DMS53 treated with DMSO at 0.1 percent for 48 hours (cell line): ENCODE measurements at regions not wholly inside any gene's neighbourhood (a gene's known extent, or its start where the extent isn't known, plus 50 kb on each side); places are given as distances from the start of the nearest gene placed in this dataset.

ENCODE experiments used
- DNase-seq: peaks from one replicate; lab custom pipeline; 2025; ENCODE audit not compliant: unreplicated experiment; lab: John Stamatoyannopoulos, UW

GRCh38 chr16:85187886-85188285 is 75.6 kb upstream of the CIBAR2 start:
- no peak for DNase-seq

DNA sequence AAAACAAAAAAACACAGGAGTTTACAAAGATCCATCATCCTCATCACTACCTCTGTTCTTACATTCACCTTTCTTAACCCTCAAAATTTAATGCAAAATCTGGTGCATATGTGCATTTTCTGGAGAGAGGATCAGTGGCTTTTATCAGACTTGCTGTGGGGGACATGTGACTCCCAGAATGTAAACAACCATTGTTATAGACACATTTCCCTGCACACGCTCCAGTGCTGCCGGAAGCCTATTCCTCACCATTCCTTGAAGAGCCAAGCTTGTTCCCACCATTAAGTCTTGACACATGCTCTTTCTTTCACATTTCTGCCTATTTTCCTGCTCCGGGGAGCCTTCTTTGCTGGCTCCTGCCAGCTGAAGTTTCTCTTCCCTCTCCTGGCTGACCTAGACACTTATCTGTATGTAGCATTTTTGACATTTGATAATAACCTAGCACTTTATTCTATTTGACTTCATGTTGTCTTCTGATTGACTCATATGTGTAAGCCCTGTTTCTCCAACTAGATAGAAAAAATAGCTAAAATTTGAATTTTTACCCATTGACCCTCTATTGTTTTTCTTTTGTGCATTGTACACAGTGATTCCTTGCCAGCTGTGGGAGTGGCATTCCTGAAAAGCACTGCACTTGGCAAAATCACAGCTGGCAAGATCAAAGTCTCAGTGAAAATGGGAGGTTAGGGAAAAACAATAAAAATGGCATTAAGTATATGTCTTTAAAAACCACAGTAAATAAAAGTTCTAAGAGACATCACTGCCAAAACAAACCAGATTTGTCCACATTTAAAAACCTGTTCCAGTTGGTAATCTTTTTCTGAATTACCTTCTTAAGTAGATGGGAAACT is 76.8 kb upstream of the CIBAR2 start:
- DNase-seq, result no peak

DNA sequence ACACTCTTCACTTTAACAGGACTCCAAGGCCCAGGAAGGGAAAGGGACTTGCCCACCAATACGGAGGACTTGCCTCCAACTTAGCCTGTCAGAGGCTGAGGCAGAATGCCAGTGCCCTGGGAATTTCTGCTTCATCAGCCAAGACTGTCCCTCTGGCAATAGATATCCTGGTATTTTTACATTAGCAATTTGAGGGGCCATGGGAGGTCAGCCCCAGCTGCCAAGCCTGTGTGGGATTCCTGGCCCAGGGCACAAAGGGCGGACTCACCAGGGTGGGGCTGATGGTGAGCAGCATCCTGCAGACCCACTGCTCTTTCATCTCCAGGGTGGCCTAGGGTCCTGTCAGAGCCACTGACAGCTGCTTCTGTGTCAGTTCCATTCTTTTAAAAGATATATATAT is 78.3 kb upstream of the CIBAR2 start:
- DNase-seq, result no peak

DNA sequence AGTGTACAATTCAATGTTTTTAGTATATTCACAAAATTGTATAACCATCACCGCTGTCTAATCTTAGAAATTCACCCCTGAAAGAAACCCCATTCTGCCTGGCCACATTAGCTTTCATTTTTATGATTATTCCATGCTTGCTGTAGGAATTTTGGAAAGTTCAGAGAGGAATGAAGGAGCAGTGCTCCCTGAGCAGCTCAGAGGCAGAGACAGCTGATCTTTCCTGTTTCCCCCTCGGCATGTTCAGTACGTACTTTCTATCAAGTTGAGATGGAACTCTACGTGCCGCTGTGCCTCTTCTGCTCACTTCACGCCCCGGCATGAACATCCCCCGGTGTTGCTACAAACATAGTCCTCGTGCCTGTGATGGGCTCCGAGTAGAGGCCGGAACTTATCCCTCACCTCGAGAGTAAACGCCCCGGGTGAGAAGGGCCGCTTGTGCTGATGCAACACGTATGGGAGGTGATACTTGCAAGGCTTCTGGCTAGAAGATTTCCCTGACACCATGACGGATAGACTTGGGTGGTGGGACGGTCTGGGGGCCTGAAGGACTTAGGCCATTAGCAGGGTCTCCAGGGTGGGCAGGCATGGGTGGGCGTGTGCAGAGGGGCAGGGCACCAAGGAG is 79.2 kb upstream of the CIBAR2 start:
- DNase-seq, result no peak

- no peak for DNase-seq
These were observed 80.2 kb upstream of the CIBAR2 start for GRCh38 chr16:85192238-85193114.

GRCh38 chr16:85193115-85193493 is 80.8 kb upstream of the CIBAR2 start:
- no peak for DNase-seq

DNA sequence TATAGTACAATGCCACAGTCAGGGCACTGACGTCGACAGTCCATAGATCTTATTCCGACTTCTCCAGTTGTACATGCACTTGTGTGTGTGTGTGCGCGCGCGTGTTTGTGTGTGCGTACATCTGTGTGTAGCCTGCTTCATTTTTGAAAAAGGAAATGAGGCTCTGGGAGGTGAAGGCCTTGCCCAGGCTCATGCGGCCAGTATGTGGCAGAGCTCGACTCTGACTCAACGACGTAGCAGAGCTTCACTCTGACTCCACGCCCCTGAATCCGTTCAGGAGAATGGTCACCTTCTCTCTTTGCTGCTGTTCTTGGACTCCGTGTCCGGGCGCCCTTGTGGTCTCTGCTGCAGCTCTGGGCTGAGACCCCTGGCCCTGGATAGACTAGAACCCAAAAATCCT is 81.6 kb upstream of the CIBAR2 start:
- DNase-seq, result no peak

- no peak for DNase-seq
These were observed 82.3 kb upstream of the CIBAR2 start for GRCh38 chr16:85194307-85195270.

GRCh38 chr16:85195271-85195647 is 83.0 kb upstream of the CIBAR2 start:
- no peak for DNase-seq

DNA sequence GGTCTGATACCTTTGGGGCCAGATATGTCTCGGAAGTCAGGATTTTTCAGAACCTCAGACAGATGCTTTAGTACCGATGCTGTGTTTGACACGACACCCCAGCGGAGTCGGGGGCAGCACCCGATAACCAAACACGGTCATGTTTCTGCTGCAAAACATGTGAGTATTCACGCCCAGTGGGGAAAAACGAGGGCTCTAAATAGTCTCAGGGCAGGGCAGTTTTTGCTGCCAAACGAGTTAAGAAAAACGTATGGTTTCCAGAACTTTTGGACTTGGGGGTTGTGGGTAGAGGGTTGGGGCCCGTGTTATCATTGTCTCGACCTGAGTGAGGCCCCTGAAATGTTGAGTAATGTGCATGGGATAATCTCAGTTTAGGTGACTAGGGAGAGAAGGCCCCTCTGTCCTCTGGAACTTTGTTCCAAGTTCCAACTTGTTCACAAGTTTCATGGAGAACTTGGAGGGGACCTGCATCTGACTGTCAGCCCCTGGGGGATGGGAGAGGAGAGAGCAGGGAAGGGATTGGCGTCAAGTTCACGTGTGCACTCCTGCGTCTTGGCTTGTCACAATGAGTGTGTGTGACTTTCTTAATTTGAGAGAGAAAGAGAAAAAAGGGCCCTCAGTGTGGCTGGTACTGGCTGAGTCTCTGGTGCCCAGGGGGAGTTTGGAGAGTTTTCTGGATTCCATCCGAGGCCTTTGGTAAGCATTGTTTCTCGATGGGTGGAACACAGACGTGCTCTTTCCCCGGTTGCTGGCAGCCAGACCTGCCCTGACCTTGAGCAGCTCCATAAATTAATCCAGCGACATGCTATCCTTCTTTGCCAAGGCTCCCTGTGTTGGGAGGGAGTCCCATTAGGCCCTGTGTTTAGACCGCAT is 83.9 kb upstream of the CIBAR2 start:
- no peak for DNase-seq

GRCh38 chr16:85196976-85197375 is 84.7 kb upstream of the CIBAR2 start:
- no peak for DNase-seq

DNA sequence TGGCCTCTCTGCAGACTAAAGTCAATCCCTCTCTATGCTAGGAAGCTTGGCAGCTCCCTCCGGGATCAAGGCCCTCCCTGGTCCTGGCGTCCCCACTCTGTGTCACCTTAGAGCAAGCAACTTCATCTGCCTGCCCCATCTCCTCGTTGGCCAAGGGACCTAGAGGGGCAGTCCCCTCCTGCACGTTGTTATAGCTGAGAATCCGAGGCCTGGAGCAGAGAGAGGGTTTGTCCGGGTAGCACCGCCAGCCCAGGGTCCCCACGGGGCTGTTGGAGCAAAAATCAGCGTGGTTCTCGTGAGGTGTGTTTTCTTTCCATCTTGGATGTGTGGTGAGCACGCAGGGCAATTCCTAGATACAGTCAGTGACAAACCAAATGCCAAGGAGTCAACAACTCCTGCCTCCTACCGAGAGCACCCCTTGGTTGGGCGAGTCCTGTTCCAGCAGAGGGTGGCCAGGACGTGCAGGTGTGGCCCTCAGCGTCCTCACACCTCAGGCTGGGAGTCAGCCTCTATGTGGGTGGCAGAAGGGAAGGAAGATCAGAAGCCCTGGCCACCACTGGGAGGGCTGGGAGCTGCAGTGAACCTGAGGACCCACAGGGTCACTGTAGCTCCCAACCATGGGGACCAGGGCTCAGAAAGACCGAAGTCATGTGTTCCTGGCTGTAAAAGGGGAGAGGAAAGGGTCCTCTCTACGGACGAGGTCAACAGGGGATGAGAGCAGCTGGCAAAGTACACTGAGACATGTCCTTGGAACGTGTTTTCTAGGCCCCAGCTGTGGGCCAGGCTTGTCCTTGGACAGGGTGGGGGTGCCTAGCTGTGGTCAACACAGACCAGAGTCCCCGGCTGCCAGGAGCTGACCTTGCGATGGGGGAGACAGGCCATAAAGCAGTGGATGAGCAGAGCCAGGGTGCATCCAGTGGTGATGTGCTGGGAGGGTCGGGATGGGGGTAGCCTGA is 85.6 kb upstream of the CIBAR2 start:
- DNase-seq, result no peak

- DNase-seq, result no peak
These were observed 86.9 kb upstream of the CIBAR2 start for GRCh38 chr16:85199069-85199725.

DNA sequence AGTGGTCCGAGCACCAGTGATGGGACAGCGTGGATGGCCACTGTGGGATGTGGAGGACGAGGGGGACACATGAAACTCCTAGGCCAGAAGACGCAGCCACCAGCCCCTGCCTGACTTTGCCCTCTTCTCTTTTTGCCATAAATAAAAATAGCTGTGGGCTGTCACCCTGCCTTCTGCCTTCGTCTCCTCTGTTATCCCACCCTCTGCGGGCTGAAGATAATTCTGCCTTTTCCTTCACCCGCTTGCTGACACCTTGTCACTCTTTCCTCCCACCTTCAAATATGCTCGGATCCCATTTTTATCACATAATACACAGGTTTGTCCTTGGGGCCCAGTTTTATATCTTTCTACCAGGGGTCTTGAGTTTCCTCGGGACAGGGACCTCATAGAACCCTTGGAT is 87.6 kb upstream of the CIBAR2 start:
- DNase-seq, result no peak

DNA sequence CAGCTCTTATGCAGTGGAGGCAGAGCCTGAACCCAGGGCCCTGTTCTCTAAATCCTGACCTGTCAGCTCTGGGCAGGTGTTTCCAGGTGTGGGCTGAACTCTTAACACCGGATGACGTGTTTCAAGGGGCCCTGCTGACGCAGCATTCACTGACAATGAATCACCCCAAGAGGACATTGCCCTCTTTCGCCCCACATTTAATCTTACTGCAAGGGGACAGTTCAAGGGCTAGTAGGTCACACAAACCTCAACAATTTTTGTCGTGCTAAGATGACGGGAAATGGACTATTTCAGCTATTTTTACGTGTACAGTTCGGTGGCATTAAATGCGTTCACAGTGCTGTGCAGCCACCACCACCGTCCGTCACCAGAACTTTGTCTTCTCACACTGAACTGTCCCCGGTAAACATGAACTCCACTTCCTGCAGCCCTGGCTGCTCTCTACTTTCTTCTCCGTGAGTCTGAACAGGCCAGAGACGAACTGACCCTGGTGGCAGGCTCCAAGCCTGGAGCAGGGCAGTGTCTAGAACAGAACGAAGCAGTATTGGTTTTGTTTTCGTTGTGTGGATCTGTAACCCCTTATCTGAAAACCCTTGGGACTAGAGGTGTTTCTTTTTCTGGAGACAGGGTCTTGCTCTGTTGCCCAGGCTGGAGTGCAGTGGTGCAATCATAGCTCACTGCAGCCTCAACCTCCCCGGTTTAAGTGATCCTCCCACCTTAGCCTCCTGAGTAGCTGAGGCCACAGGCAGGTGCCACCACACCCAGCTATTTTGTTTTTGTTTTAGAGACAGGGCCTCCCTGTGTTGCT is 88.4 kb upstream of the CIBAR2 start:
- no peak for DNase-seq

DNA sequence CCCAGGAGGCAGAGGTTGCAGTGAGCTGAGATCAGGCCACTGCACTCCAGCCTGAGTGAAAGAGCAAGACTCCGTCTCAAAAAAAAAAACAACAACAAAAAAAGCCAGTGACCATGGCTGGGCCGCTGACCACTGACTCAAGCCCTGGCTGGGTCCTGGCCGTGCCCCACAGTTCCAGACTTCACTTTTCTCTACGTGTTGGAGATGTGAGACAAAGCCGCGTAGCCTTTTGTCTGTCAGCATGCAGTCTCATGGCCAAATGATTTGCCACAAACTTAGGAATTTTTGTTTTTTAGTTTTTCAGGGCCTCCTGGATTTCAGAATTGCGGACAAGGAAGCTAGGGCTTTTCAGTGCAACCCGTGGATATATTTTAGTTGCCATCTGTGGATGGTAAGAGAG is 89.3 kb upstream of the CIBAR2 start:
- no peak for DNase-seq

DNA sequence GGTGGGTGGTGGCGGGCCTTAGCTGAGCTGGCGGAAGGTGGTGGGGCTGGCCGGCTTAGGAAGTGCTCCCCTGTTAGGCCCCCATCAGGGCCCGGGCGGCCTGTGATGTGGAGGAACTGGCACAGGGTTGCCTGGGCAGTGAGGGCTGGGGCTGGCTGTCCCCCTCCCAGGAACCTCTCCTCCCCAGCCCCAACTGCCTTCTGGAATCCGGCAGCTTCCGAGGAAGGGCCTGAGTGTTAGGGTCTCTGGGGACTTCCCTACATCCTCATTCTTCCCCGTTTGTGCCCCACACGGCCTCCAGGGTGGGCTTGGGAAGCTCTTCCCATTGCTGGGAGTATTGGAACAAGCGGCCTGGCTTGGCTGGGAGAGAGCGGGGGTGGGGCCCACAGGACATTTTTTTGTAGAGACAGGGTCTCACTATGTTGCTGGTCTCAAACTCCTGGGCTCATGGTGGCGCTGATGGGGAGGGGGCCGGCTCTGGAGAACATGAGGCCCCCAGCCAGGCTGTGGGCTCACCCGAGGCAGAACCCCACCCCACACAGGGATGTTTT is 89.9 kb upstream of the CIBAR2 start:
- no peak for DNase-seq
